Fibroblast of lung (primary cell): ENCODE measurements at regions not wholly inside any gene's neighbourhood (a gene's known extent, or its start where the extent isn't known, plus 50 kb on each side); places are given as distances from the start of the nearest gene placed in this dataset.

Experiments
- EZH2 ChIP-seq: IDR thresholded peaks from 2 replicates; pipeline ENCODE4 v1.5.1; 2012; ENCODE audit warnings: low read length, control low read depth, mild to moderate bottlenecking; ENCODE audit errors: missing control alignments
- TF ChIP-seq, protein P1 (sequence below), 2 donors: IDR thresholded peaks in 1 of 2; conservative IDR thresholded peaks in 1 of 2; 1 replicate in 1 of 2; 2 replicates in 1 of 2; pipeline ENCODE4 v1.5.1; 2011 to 2012; ENCODE audit warnings: low read length in 2 of 2, control low read depth in 1 of 2, inconsistent platforms in 1 of 2, low read depth in 1 of 2, mild to moderate bottlenecking in 1 of 2

DNA sequence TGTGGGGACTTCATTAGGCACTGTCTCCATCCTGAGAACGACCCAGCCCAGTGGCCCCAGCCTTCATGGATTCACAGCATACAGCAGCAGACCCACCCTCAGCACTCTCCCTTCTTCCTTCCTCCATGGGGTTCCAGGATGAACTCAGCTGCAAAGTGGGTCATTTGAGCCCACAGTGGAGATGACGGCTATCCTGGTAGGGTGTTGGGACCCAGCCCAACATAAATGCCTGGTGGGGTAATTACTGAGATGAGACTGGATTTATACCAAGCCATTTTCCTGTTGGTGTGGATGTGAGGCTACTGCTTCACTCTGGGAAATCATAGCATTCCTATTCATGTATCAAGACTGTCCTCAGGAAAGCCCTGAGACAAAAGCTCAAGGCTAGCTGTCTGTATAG is 536.7 kb upstream of the TNP1 start:
- TF ChIP-seq, protein P1, sequence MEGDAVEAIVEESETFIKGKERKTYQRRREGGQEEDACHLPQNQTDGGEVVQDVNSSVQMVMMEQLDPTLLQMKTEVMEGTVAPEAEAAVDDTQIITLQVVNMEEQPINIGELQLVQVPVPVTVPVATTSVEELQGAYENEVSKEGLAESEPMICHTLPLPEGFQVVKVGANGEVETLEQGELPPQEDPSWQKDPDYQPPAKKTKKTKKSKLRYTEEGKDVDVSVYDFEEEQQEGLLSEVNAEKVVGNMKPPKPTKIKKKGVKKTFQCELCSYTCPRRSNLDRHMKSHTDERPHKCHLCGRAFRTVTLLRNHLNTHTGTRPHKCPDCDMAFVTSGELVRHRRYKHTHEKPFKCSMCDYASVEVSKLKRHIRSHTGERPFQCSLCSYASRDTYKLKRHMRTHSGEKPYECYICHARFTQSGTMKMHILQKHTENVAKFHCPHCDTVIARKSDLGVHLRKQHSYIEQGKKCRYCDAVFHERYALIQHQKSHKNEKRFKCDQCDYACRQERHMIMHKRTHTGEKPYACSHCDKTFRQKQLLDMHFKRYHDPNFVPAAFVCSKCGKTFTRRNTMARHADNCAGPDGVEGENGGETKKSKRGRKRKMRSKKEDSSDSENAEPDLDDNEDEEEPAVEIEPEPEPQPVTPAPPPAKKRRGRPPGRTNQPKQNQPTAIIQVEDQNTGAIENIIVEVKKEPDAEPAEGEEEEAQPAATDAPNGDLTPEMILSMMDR (conservative IDR thresholded peaks at IDR 0.05 in 1 of 2, IDR thresholded peaks at IDR 0.05 in 1 of 2; ENCODE audit: low read depth in 1 of 2, low read length in 2 of 2) = no peak
- TF ChIP-seq EZH2 = no peak
